T-helper 2 cell (primary cell): ENCODE measurements at regions not wholly inside any gene's neighbourhood (a gene's known extent, or its start where the extent isn't known, plus 50 kb on each side); places are given as distances from the start of the nearest gene placed in this dataset.
"Not testable (repeated sequence)": the region's sequence is repeated elsewhere in the genome, so short reads cannot be mapped to it uniquely, and the experiment has no call there.

ENCODE experiments used
- DNase-seq, 5 experiments: peaks; one replicate each; pipeline versions ENCODE4 v3.0.0 to v3.0.0-alpha.2; 2012 to 2022

- no peak for DNase-seq
These were observed 400.7 kb upstream of the RUNX1 start for GRCh38 chr21:35449846-35450245.

GRCh38 chr21:35448876-35449599 lies 399.9 kb upstream of the RUNX1 start:
- no peak for DNase-seq

DNA sequence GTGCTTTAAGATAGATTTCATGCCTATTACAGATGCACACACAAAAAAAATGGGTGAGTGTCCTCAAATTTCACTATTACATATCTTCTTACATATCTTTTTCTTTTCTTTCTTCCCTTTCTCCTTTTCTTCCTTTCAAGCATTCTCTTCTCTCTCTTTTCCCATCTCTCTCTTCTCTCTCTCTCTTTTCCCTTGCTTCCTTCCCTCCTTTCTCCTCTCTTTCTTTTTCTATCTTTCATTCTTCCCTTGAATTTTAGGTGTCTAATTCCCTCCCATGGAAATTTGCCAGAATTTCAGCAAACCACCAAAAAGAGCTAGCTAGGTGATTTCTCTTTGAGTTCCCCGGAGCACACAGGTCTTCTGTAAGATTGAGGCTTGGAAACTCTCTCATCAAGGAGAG lies 395.3 kb upstream of the RUNX1 start:
- DNase-seq, result no peak

GRCh38 chr21:35441868-35442582 lies 392.9 kb upstream of the RUNX1 start:
- no peak for DNase-seq

GRCh38 chr21:35438643-35439404 lies 389.7 kb upstream of the RUNX1 start:
- peak in 1 of 5 experiments; percentile 73 for DNase-seq

- DNase-seq, result no peak
These were observed 388.8 kb upstream of the RUNX1 start for GRCh38 chr21:35437941-35438340.

DNA sequence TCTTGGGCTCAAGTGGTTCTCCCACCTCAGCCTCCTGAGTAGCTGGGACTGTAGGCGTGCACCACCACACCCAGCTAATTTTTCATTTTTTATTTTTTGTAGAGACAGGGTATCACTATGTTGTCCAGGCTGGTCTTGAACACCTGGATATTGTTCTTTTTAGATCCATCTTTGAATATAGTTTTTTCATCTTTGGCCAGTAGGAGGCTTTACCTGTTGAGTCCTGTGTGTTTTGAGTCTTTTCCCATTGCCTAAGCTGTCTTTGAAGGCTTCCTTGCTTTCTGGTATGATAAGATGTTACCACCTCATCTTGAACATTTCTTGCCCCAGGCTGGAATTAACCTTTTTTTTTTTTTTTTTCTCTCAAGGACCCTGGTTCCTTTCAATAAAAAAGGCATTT lies 387.8 kb upstream of the RUNX1 start:
- DNase-seq, result no peak

GRCh38 chr21:35432601-35433000 lies 383.5 kb upstream of the RUNX1 start:
- DNase-seq, result not testable (repeated sequence)

- no peak for DNase-seq
These were observed 381.2 kb upstream of the RUNX1 start for GRCh38 chr21:35430260-35430659.

GRCh38 chr21:35428937-35429336 lies 379.8 kb upstream of the RUNX1 start:
- no peak for DNase-seq

GRCh38 chr21:35428489-35428888 lies 379.4 kb upstream of the RUNX1 start:
- DNase-seq, result peak in 1 of 5 experiments; percentile 19

GRCh38 chr21:35428001-35428320 lies 378.9 kb upstream of the RUNX1 start:
- DNase-seq, result no peak

- no peak for DNase-seq
These were observed 378.4 kb upstream of the RUNX1 start for GRCh38 chr21:35427320-35428000.

DNA sequence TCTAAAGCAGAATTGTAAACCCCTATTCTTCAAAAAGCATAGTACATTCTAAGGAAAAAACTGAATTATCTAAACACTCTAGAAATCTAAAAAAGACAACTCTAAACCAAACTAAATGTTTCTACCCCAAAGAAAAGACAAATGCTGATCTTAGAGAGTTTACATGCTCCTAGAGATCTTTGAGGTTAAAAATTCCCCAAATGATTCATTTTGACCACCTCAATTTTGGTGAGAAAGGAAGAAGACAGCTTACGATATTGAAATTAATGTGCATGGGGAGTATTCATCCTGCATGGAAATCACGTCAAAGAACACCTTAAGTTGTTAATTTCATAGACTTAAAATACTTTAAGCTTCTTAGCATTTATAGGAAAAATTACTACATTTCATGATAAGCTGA lies 377.8 kb upstream of the RUNX1 start:
- no peak for DNase-seq

GRCh38 chr21:35426469-35426868 lies 377.4 kb upstream of the RUNX1 start:
- DNase-seq, result no peak

DNA sequence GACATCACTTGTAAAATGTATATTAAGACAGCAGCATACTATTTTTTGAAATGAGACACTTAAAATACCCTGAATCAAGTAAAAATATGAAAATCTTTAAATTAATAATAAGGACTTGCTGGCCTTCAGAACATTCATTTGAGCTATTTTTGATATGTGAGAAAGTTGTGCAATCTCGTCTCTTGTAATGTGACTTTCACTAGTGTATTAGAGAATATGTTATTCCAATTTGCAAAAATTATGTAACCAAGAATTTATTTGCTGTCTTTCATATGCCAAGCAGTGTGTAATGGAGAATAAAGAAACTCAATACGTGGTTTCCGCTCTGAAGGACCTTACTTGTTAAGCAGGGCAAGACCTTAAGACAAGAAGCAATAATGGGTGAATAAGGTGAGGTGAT lies 375.0 kb upstream of the RUNX1 start:
- DNase-seq, result no peak

- no peak for DNase-seq
These were observed 374.6 kb upstream of the RUNX1 start for GRCh38 chr21:35423709-35424108.

DNA sequence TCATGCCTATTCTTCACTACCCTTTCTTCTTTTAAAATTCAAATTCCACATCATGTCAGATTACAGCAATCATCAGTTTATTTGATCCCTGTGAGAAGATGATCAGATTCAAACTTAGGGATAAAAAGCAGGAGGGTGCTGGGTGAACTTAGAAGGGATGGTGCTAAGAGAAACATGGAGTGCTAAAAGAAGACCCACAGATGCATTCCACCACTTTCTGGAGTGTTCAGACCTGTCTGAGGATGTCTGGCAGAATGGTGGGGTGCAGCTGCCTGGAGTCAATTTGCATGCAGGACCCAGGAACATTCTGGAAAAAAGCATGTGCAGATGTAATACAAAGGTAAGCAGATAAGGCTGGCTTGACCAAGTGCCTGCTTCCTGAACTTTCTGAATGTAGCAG lies 372.9 kb upstream of the RUNX1 start:
- DNase-seq, result no peak

- no peak for DNase-seq
These were observed 372.1 kb upstream of the RUNX1 start for GRCh38 chr21:35421221-35421620.

DNA sequence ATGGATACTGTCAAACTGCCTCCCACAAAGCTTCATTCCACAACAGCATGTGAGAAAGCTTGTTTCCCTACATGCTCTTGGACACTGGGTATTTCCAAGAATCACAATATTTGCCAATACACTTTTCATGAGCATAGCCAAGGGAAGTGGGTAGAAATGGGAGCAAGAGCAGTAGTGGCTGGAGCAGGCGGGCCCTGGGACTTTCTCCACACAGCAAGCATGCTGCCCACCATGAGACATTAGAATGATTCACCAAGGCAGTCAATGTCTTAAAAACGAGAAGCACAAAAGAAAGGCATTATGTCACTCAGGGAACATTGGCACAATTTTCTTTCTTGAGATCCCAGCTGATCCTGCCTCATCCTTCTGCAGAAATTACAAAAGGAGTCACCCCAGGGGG lies 371.6 kb upstream of the RUNX1 start:
- DNase-seq, result no peak

DNA sequence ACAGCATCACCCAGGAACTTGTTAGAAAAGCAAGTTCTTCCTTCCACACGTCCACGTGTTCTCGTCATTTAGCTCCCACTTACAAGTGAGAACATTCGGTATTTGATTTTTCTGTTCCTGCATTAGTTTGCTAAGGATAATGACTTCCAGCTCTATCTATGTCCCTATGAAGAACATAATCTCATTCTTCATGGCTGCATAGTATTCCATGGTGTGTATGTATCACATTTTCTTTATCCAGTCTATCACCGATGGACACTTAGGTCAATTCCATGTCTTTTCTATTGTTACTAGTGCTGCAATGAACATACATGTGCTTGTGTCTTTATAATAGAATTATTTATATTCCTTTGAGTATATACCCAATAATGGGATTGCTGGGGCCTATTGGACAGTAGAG lies 368.7 kb upstream of the RUNX1 start:
- no peak for DNase-seq

GRCh38 chr21:35416866-35417489 lies 367.9 kb upstream of the RUNX1 start:
- DNase-seq, result no peak
